Large intestine (tissue), 3 donors: ENCODE measurements at regions not wholly inside any gene's neighbourhood (a gene's known extent, or its start where the extent isn't known, plus 50 kb on each side); places are given as distances from the start of the nearest gene placed in this dataset.

ENCODE experiments used
- DNase-seq, 2 donors: peaks; one replicate each; pipeline versions ENCODE4 v3.0.0 to v3.0.0-alpha.2; 2013
- H3K27ac ChIP-seq: one replicate; pipeline ENCODE4 v1.5.1; 2013; ENCODE audit warnings: low read length
- H3K27me3 ChIP-seq: 2 replicates; pipeline ENCODE4 v1.6.1; 2013; ENCODE audit warnings: low read length; ENCODE audit not compliant: control insufficient read depth, insufficient read depth
- H3K36me3 ChIP-seq: 2 replicates; pipeline ENCODE4 v1.6.1; 2013; ENCODE audit warnings: low read length; ENCODE audit not compliant: control insufficient read depth, insufficient read depth
- H3K4me1 ChIP-seq: one replicate; pipeline ENCODE4 v1.6.1; 2013; ENCODE audit warnings: low read length; ENCODE audit not compliant: control insufficient read depth, insufficient read depth
- H3K4me3 ChIP-seq: one replicate; pipeline ENCODE4 v1.5.1; 2013; ENCODE audit warnings: low read length
- H3K9me3 ChIP-seq: one replicate; pipeline ENCODE4 v1.6.1; 2013; ENCODE audit warnings: mild to moderate bottlenecking, low read depth, low read length, moderate library complexity; ENCODE audit not compliant: control insufficient read depth
- WGBS: methylation state at CpG from one replicate; pipeline ENCODE4 v1.1.5; 2013; ENCODE audit warnings: low lambda C conversion rate; ENCODE audit not compliant: insufficient coverage; 5-methylcytosine and 5-hydroxymethylcytosine counted together

GRCh38 chr22:48042621-48043395 lies 1280.4 kb downstream of the TBC1D22A start:
- Histone ChIP-seq H3K36me3 (no peaks in the 10 kb centered on the region), H3K9me3 (no peaks in the 10 kb centered on the region), H3K27ac (no peak overlapping the region), H3K4me1 (no peaks in the 10 kb centered on the region), H3K27me3 (no peaks in the 10 kb centered on the region), H3K4me3 (no peak overlapping the region)
- WGBS, result no CpG with 5 or more reads among the region's 17 CpGs
- peak in 1 of 2 donors; percentile 5 for DNase-seq

- H3K27ac ChIP-seq, result no peak overlapping the region
- no peak for DNase-seq
Observed at GRCh38 chr22:48039326-48039725, 1276.9 kb downstream of the TBC1D22A start.

GRCh38 chr22:48037618-48038017 lies 1275.2 kb downstream of the TBC1D22A start:
- no CpG with 5 or more reads among the region's 4 CpGs for WGBS
- no peaks in the 10 kb centered on the region for H3K9me3 ChIP-seq
- no peaks in the 10 kb centered on the region for H3K27me3 ChIP-seq
- no peak overlapping the region for H3K4me3 ChIP-seq
- no peaks in the 10 kb centered on the region for H3K36me3 ChIP-seq
- H3K4me1 ChIP-seq, result no peaks in the 10 kb centered on the region
- no peak overlapping the region for H3K27ac ChIP-seq
- no peak for DNase-seq

More at GRCh38 chr22:48039326-48039725, 1276.9 kb downstream of the TBC1D22A start:
- Histone ChIP-seq H3K4me3 (no peak overlapping the region), H3K9me3 (no peaks in the 10 kb centered on the region), H3K36me3 (no peaks in the 10 kb centered on the region), H3K4me1 (no peaks in the 10 kb centered on the region), H3K27me3 (no peaks in the 10 kb centered on the region)
- no CpG with 5 or more reads among the region's 5 CpGs for WGBS

GRCh38 chr22:48035897-48036296 lies 1273.4 kb downstream of the TBC1D22A start:
- no CpG with 5 or more reads among the region's 12 CpGs for WGBS
- no peaks in the 10 kb centered on the region for H3K36me3 ChIP-seq
- no peak for DNase-seq
- no peaks in the 10 kb centered on the region for H3K4me1 ChIP-seq
- H3K4me3 ChIP-seq, result no peak overlapping the region
- no peaks in the 10 kb centered on the region for H3K9me3 ChIP-seq
- no peaks in the 10 kb centered on the region for H3K27me3 ChIP-seq
- H3K27ac ChIP-seq, result no peak overlapping the region

- Histone ChIP-seq H3K4me3 (no peak overlapping the region), H3K27ac (no peak overlapping the region)
- 80% methylated on average over 1 of the region's 6 CpGs for WGBS
Observed at GRCh38 chr22:48031589-48031988, 1269.1 kb downstream of the TBC1D22A start.

GRCh38 chr22:48025096-48025495 lies 1262.6 kb downstream of the TBC1D22A start:
- DNase-seq, result no peak
- no peaks in the 10 kb centered on the region for H3K27me3 ChIP-seq
- H3K27ac ChIP-seq, result no peak overlapping the region
- WGBS, result 100% methylated on average over 1 of the region's 2 CpGs
- H3K36me3 ChIP-seq, result no peaks in the 10 kb centered on the region
- no peak overlapping the region for H3K4me3 ChIP-seq
- H3K9me3 ChIP-seq, result no peaks in the 10 kb centered on the region
- H3K4me1 ChIP-seq, result no peaks in the 10 kb centered on the region

More at GRCh38 chr22:48031589-48031988, 1269.1 kb downstream of the TBC1D22A start:
- no peak for DNase-seq
- Histone ChIP-seq H3K27me3 (no peaks in the 10 kb centered on the region), H3K9me3 (no peaks in the 10 kb centered on the region), H3K4me1 (no peaks in the 10 kb centered on the region), H3K36me3 (no peaks in the 10 kb centered on the region)

GRCh38 chr22:48021991-48022401 lies 1259.5 kb downstream of the TBC1D22A start:
- DNase-seq, result no peak
- no peaks in the 10 kb centered on the region for H3K36me3 ChIP-seq
- no peaks in the 10 kb centered on the region for H3K4me1 ChIP-seq
- H3K27me3 ChIP-seq, result no peaks in the 10 kb centered on the region
- WGBS, result no CpG with 5 or more reads among the region's 4 CpGs
- no peak overlapping the region for H3K27ac ChIP-seq
- H3K4me3 ChIP-seq, result no peak overlapping the region
- peaks cover 4% of the 10 kb centered on the region for H3K9me3 ChIP-seq

GRCh38 chr22:48018346-48018745 lies 1255.9 kb downstream of the TBC1D22A start:
- Histone ChIP-seq H3K36me3 (no peaks in the 10 kb centered on the region), H3K4me1 (no peaks in the 10 kb centered on the region), H3K4me3 (no peak overlapping the region), H3K27me3 (no peaks in the 10 kb centered on the region), H3K27ac (no peak overlapping the region), H3K9me3 (peaks cover 4% of the 10 kb centered on the region)
- no peak for DNase-seq
- WGBS, result 86% methylated on average over 2 of the region's 5 CpGs

- Histone ChIP-seq H3K36me3 (no peaks in the 10 kb centered on the region), H3K27me3 (no peaks in the 10 kb centered on the region), H3K4me1 (no peaks in the 10 kb centered on the region), H3K4me3 (no peak overlapping the region), H3K27ac (no peak overlapping the region), H3K9me3 (peaks cover 4% of the 10 kb centered on the region)
- WGBS, result 100% methylated on average over 2 of the region's 5 CpGs
- no peak for DNase-seq
Observed at GRCh38 chr22:48015701-48016100, 1253.3 kb downstream of the TBC1D22A start.

- DNase-seq, result no peak
- no peaks in the 10 kb centered on the region for H3K9me3 ChIP-seq
- no CpG with 5 or more reads among the region's 4 CpGs for WGBS
Observed at GRCh38 chr22:48004936-48005335, 1242.5 kb downstream of the TBC1D22A start.

GRCh38 chr22:48004038-48004437 lies 1241.6 kb downstream of the TBC1D22A start:
- WGBS, result no CpG with 5 or more reads among the region's 6 CpGs
- no peak for DNase-seq
- Histone ChIP-seq H3K36me3 (no peaks in the 10 kb centered on the region), H3K9me3 (no peaks in the 10 kb centered on the region), H3K4me3 (no peak overlapping the region), H3K27me3 (no peaks in the 10 kb centered on the region), H3K4me1 (no peaks in the 10 kb centered on the region), H3K27ac (no peak overlapping the region)

More at GRCh38 chr22:48004936-48005335, 1242.5 kb downstream of the TBC1D22A start:
- H3K4me3 ChIP-seq, result no peak overlapping the region
- no peaks in the 10 kb centered on the region for H3K36me3 ChIP-seq
- no peaks in the 10 kb centered on the region for H3K27me3 ChIP-seq
- H3K4me1 ChIP-seq, result no peaks in the 10 kb centered on the region
- no peak overlapping the region for H3K27ac ChIP-seq
